RPMI7951 (cell line): ENCODE measurements at regions not wholly inside any gene's neighbourhood (a gene's known extent, or its start where the extent isn't known, plus 50 kb on each side); places are given as distances from the start of the nearest gene placed in this dataset.
A peak's percentile ranks its signal among the peaks of the same experiment; 100 is the strongest.
"Not testable (repeated sequence)": the region's sequence is repeated elsewhere in the genome, so short reads cannot be mapped to it uniquely, and the experiment has no call there.

Experiments
- DNase-seq: peaks from one replicate; pipeline ENCODE4 v3.0.0-alpha.2; 2012; ENCODE audit warnings: low read depth

- DNase-seq, result no peak
Measured at GRCh38 chr5:130955041-130955440, 210.0 kb downstream of the HINT1 start.

- no peak for DNase-seq
Measured at GRCh38 chr5:130954336-130954735, 210.7 kb downstream of the HINT1 start.

DNA sequence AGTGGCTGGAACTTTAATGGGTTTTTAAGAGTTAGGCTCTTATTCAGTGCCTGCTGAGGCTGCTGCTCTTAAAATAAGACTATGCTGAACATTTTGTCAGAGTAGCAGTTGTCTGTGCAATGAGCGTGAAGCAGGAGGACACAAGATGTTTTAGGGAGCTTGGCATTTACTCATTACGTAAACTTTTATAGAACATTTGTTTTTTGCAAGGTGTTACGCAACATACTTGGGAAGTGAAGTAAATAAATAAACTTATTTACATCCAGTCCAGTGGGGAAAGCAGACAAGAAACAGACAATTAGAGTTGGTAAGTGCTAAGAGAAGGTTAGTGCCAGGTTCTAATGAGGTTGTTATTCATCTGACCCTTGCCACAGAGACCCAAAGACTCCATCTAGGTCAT lies 226.0 kb downstream of the HINT1 start:
- no peak for DNase-seq

DNA sequence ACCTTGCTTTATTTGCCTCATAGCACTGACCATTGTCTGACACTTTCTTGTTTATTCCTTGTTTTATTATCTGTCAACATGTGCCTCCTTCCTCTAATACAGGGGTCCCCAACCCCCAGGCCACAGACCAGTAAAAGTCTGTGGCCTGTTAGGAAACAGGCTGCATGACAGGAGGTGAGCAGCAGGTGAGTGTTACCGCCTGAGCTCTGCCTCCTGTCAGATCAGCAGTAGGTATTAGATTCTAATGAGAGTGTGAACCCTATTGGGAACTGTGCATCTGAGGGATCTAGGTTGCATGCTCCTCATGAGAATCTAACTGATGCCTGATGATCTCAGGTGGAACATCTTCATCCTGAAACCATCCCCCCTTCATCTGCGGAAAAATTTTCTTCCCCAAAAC lies 228.0 kb downstream of the HINT1 start:
- no peak for DNase-seq

GRCh38 chr5:130923543-130924124 lies 241.4 kb downstream of the HINT1 start:
- no peak for DNase-seq

GRCh38 chr5:130912088-130912487 lies 253.0 kb downstream of the HINT1 start:
- DNase-seq, result no peak

GRCh38 chr5:130908186-130908585 lies 256.9 kb downstream of the HINT1 start:
- DNase-seq, result no peak

GRCh38 chr5:130897537-130898195 lies 267.4 kb downstream of the HINT1 start:
- not testable (repeated sequence) for DNase-seq

GRCh38 chr5:130897181-130897536 lies 267.9 kb downstream of the HINT1 start:
- DNase-seq, result not testable (repeated sequence)

- DNase-seq, result no peak
Measured at GRCh38 chr5:130896636-130897035, 268.4 kb downstream of the HINT1 start.

DNA sequence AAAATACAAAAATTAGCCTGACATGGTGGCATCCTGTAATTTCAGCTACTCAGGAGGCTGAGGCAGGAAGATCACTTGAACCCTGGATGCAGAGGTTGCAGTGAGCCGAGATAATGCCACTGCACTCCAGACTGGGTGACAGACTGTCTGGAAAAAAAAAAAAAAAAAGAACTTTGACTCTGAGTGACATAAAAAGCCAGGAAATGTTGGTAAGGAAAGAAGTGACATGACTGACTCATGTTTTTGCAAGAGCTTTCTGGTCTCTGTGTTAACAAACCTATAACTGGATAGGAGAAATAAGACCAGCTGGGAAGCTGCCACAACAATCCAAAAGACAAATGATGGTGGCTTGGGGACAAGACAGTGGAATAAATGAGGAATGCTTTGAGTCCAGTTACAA lies 272.1 kb downstream of the HINT1 start:
- DNase-seq, result no peak

DNA sequence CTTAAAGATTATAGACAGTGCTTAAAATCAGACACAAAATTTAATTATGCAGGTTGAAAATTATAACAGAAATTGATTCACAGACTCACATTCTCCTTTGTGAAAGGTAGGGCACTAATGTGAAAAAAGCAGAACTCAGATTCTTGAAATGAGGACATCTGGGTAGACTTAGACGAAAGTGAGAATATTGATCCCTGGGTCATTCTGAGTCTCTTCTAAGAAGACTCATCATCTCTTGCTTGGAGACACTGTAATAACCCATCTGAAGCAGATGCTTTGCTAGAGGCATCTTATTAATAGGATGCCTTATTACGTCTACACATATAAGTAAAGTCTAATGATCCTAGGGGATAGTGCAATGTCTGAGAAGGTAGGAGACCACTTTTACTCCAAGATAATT lies 274.4 kb downstream of the HINT1 start:
- DNase-seq, result no peak

- DNase-seq, result no peak
Measured at GRCh38 chr5:130885691-130886090, 279.4 kb downstream of the HINT1 start.

DNA sequence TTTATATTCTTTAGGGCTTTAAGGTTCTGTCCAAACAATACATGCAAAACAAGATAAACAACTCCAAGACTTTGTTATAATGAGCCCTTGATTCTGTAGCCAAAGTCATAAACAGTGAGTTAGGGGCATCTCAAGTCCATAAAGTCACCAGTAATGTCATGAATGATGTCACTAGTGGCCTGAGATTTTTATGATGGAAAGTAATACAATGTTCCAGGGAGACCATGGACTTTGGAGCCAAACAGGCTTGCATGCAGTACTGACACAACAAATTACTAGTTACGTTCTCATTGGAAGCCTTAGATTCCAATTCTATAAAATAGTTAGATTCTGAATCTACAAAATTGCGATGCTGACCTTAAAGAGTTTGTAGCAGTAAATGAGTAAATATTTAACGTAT lies 280.0 kb downstream of the HINT1 start:
- DNase-seq, result no peak

- DNase-seq, result no peak
Measured at GRCh38 chr5:130884023-130884422, 281.0 kb downstream of the HINT1 start.

- DNase-seq, result no peak
Measured at GRCh38 chr5:130875656-130876055, 289.4 kb downstream of the HINT1 start.

DNA sequence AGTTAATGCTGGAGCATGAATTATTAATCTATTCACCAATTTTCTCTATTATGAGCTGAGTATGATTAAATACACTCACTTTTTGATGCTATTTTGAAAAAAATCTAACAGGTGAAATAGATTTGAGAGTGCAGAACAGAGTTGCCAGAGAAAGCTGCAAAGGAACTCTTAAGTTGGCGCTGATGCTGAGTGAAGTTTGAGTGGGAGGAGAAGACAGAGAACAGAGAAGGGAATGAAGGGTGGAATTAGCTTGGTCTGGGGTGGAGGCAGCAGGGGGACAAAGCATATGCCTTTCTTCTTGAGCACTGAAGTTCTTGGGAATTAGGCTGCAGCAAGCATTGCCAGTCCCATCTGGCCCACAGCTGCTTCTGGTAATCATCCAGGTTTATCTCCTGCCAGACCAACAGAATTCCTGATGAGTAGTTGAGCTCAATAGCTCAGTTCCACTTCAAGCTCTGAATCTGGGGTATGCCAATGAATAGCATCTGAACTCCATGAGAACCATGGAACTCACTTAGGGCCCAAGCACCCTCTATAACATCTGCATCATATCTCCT lies 290.1 kb downstream of the HINT1 start:
- no peak for DNase-seq

DNA sequence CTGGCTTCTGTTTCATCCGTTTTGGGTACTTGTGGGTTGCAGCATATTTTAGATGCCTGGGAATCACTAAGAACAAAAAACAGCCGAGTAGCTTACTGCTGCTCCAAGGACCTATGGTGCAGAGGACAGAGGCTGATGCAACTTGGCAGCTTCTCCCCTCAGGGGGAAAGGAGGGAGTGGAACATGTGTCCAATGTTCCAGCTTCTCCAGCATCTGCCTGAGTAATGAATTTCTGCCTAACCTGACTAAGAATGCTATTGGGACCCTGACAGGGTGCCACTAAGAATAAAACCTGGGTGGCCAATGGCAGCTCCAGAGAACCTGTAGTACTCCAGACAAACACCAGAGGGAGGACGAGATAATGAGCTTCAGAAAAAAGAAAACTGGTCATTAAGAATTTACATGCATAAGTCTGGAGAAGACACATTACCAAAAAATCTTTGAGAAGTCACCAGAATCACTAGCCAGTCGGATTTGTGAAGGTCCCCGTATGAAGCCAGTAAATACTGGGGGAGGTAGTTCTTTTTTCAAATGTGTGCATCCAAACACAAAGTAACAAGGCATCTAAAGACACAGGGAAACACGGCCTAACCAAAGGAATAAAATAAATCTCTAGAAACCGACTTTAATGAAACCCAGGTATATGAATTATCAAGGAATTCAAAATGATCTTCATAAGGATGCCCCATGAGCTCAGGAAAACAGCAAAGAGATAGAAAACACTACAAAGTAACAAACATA lies 293.5 kb downstream of the HINT1 start:
- DNase-seq, result peak; percentile 3

- DNase-seq, result no peak
Measured at GRCh38 chr5:130870691-130871090, 294.4 kb downstream of the HINT1 start.

DNA sequence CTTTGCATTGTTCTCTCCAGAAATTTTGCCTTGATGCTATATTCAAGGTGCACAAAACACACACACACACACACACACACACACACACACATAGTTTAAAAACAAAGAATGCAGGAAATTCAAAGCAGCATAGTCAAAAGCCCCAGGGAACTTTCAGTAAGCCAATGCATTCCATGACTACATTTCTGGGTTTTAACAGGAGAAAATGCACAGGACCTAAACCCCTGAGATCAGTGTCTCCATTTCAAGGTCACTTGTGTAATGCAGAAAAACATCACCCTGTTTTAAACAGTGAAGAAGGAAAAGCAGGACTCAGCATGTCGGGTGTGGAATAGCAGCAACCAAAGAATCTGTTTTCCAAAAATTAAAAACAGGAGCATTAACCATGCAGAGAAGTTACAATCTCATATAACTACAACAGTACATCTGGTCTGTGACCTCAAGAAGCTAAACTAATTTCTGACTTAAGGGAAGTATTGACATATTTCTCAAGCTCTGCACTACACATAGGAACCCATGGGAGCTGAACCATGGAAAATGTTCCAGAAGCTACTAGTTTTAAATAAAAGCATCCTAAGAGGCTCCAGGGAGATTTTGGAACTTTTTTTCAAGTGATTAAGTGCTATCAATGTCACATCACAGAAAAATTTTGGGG lies 296.7 kb downstream of the HINT1 start:
- DNase-seq, result no peak

DNA sequence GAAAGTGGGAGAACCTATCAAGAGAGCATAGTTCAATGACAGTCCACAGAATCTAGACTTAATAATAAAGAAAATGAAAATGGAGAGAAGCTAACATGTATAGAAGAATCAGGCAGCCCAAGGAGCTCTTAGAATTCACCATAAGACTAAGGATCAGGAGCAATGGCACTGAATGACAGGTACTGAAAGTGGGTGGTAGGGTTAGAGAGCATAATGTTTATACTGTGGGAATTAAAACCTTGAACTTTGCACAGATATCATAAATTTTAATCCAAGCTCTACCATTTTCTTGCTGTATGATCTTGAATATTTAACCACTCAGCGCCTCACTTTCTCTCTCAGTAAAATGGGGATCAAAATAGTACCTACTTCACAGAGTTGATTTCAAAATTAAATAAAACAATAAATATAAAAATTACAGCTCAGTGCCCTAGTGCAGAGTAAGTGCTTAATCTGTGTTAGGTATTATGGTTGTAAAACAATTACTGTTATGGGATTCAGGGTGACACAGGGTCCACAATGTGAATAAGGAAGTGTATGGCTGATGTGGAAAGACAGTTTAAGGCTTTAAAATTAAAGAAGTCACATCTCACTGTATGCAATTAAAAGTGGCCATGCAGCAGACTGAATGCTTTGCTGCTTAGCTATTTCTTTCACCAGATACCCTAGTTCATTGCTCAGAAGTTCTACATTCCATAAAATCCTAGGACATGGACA lies 319.8 kb downstream of the HINT1 start:
- DNase-seq, result no peak
